H9 (cell line): ENCODE measurements at regions not wholly inside any gene's neighbourhood (a gene's known extent, or its start where the extent isn't known, plus 50 kb on each side); places are given as distances from the start of the nearest gene placed in this dataset.

ENCODE experiments used
- DNase-seq: peaks from one replicate; pipeline ENCODE4 v3.0.0-alpha.2; 2017
- H2AFZ ChIP-seq: one replicate; pipeline ENCODE4 v1.6.1; 2013; ENCODE audit warnings: mild to moderate bottlenecking, low read length, control low read depth, moderate library complexity
- H2AK5ac ChIP-seq: 2 replicates; pipeline ENCODE4 v1.6.1; 2013; ENCODE audit warnings: low read length, control low read depth, mixed read lengths; ENCODE audit not compliant: insufficient read length
- H2BK120ac ChIP-seq: one replicate; pipeline ENCODE4 v1.6.1; 2013; ENCODE audit warnings: low read depth, mild to moderate bottlenecking, low read length, control low read depth, inconsistent platforms; ENCODE audit not compliant: poor library complexity, severe bottlenecking
- H2BK12ac ChIP-seq: 2 replicates; pipeline ENCODE4 v1.6.1; 2013; ENCODE audit warnings: low read length, control low read depth, mixed read lengths, low read depth; ENCODE audit not compliant: insufficient read length
- H2BK15ac ChIP-seq: 2 replicates; pipeline ENCODE4 v1.6.1; 2013; ENCODE audit warnings: low read depth, low read length, control low read depth
- H2BK20ac ChIP-seq: one replicate; pipeline ENCODE4 v1.6.1; 2013; ENCODE audit warnings: low read depth, mild to moderate bottlenecking, low read length, control low read depth, inconsistent platforms; ENCODE audit not compliant: poor library complexity, severe bottlenecking
- H2BK5ac ChIP-seq: 2 replicates; pipeline ENCODE4 v1.6.1; 2013; ENCODE audit warnings: low read length, control low read depth, mixed read lengths; ENCODE audit not compliant: insufficient read length
- H3K14ac ChIP-seq: 2 replicates; pipeline ENCODE4 v1.6.1; 2013; ENCODE audit warnings: low read length, control low read depth; ENCODE audit not compliant: insufficient read depth
- H3K18ac ChIP-seq: 2 replicates; pipeline ENCODE4 v1.6.1; 2013; ENCODE audit warnings: low read depth, mild to moderate bottlenecking, mixed read lengths, low read length, control low read depth; ENCODE audit not compliant: insufficient read length
- H3K23ac ChIP-seq: 2 replicates; pipeline ENCODE4 v1.6.1; 2013; ENCODE audit warnings: low read length, control low read depth, mixed read lengths, low read depth; ENCODE audit not compliant: insufficient read length
- H3K23me2 ChIP-seq: 2 replicates; pipeline ENCODE4 v1.6.1; 2013; ENCODE audit warnings: low read depth, mild to moderate bottlenecking, mixed read lengths, low read length, control low read depth; ENCODE audit not compliant: insufficient read length, poor library complexity, severe bottlenecking
- H3K27ac ChIP-seq: 2 replicates; pipeline ENCODE4 v1.5.1; 2013; ENCODE audit warnings: low read length, control low read depth, mixed read lengths, low read depth; ENCODE audit not compliant: insufficient read length
- H3K27me3 ChIP-seq: 2 replicates; pipeline ENCODE4 v1.6.1; 2013; ENCODE audit warnings: low read length, control low read depth, inconsistent platforms; ENCODE audit not compliant: insufficient read depth
- H3K4ac ChIP-seq: 2 replicates; pipeline ENCODE4 v1.6.1; 2013; ENCODE audit warnings: low read depth, mild to moderate bottlenecking, control low read depth, inconsistent platforms, low read length, moderate library complexity
- H3K4me1 ChIP-seq: 2 replicates; pipeline ENCODE4 v1.6.1; 2013; ENCODE audit warnings: low read length, control low read depth, inconsistent platforms; ENCODE audit not compliant: insufficient read depth
- H3K4me2 ChIP-seq: 2 replicates; pipeline ENCODE4 v1.6.1; 2013; ENCODE audit warnings: low read length, control low read depth, mixed read lengths; ENCODE audit not compliant: insufficient read length, insufficient read depth
- H3K56ac ChIP-seq: 2 replicates; pipeline ENCODE4 v1.6.1; 2013; ENCODE audit warnings: low read depth, mild to moderate bottlenecking, mixed read lengths, low read length, control low read depth; ENCODE audit not compliant: insufficient read length
- H3K79me1 ChIP-seq: 2 replicates; pipeline ENCODE4 v1.6.1; 2013; ENCODE audit warnings: low read depth, mild to moderate bottlenecking, moderate library complexity, low read length, control low read depth, inconsistent platforms; ENCODE audit not compliant: insufficient read depth, poor library complexity, severe bottlenecking
- H3K79me2 ChIP-seq: 2 replicates; pipeline ENCODE4 v1.6.1; 2013; ENCODE audit warnings: low read length, control low read depth, inconsistent platforms; ENCODE audit not compliant: insufficient read depth
- H3K9ac ChIP-seq: 2 replicates; pipeline ENCODE4 v1.6.1; 2013; ENCODE audit warnings: low read length, control low read depth, mixed read lengths; ENCODE audit not compliant: insufficient read length; ENCODE audit errors: extremely low read depth
- H3K9me3 ChIP-seq: one replicate; pipeline ENCODE4 v1.6.1; 2013; ENCODE audit warnings: low read depth, low read length, inconsistent platforms; ENCODE audit not compliant: control insufficient read depth
- H3T11ph ChIP-seq: one replicate; pipeline ENCODE4 v1.6.1; 2013; ENCODE audit warnings: mild to moderate bottlenecking, low read length, control low read depth, inconsistent platforms
- H4K20me1 ChIP-seq: one replicate; pipeline ENCODE4 v1.6.1; 2013; ENCODE audit not compliant: control insufficient read depth, insufficient read length, insufficient read depth
- H4K5ac ChIP-seq: 2 replicates; pipeline ENCODE4 v1.6.1; 2013; ENCODE audit warnings: low read depth, mild to moderate bottlenecking, mixed read lengths, low read length, control low read depth; ENCODE audit not compliant: insufficient read length
- H4K8ac ChIP-seq: replicated peaks from 2 replicates; pipeline ENCODE4 v1.6.1; 2013; ENCODE audit warnings: low read length, control low read depth, mixed read lengths, low read depth; ENCODE audit not compliant: insufficient read length
- H4K91ac ChIP-seq: 2 replicates; pipeline ENCODE4 v1.6.1; 2013; ENCODE audit warnings: low read depth, mild to moderate bottlenecking, moderate library complexity, mixed read lengths, low read length, control low read depth; ENCODE audit not compliant: insufficient read length
- H3K27ac Mint-ChIP-seq, 3 experiments: 2 replicates in 2 of 3; 3 replicates in 1 of 3; pipeline ENCODE4 v1.8.0; 2020 to 2021; ENCODE audit warnings: mixed read lengths in 3 of 3, mild to moderate bottlenecking in 1 of 3, moderate library complexity in 1 of 3
- H3K27me3 Mint-ChIP-seq: 2 replicates; pipeline ENCODE4 v1.8.0; 2021; ENCODE audit warnings: low read depth, mild to moderate bottlenecking, moderate library complexity, mixed read lengths
- H3K36me3 Mint-ChIP-seq, 3 experiments: 2 replicates in 2 of 3; 3 replicates in 1 of 3; pipeline ENCODE4 v1.8.0; 2020 to 2021; ENCODE audit warnings: low read depth in 3 of 3, mixed read lengths in 3 of 3; ENCODE audit not compliant: insufficient read depth in 1 of 3
- H3K4me1 Mint-ChIP-seq, 2 experiments: 2 replicates each; pipeline ENCODE4 v1.8.0; 2020; ENCODE audit warnings: mixed read lengths in 2 of 2
- H3K4me3 Mint-ChIP-seq, 2 experiments: 2 replicates in 1 of 2; 3 replicates in 1 of 2; pipeline ENCODE4 v1.8.0; 2020 to 2021; ENCODE audit warnings: mild to moderate bottlenecking in 2 of 2, mixed read lengths in 2 of 2, moderate library complexity in 1 of 2
- H3K9me3 Mint-ChIP-seq, 2 experiments: 2 replicates in 1 of 2; 3 replicates in 1 of 2; pipeline ENCODE4 v1.8.0; 2020; ENCODE audit warnings: mild to moderate bottlenecking in 2 of 2, mixed read lengths in 2 of 2, moderate library complexity in 1 of 2
- CTCF ChIP-seq: fragments of 200-600 bp; sonication (generic); conservative IDR thresholded peaks from 3 replicates; pipeline ENCODE4 v1.8.0; 2021; ENCODE audit warnings: antibody characterized with exemption, mild to moderate bottlenecking
- WGBS: extraction: QIAGEN DNeasy Blood & Tissue Kit; methylation state at CpG from one replicate; pipeline ENCODE4 v1.1.7; 2013; ENCODE audit warnings: missing lambda C conversion rate, low lambda C conversion rate, mixed read lengths; ENCODE audit not compliant: insufficient read length; ENCODE audit errors: extremely low coverage; 5-methylcytosine and 5-hydroxymethylcytosine counted together

GRCh38 chr2:45209302-45209701 lies 200.1 kb upstream of the SIX2 start:
- Histone ChIP-seq H2BK120ac (no peak overlapping the region), H3K18ac (no peak overlapping the region), H2BK12ac (no peak overlapping the region), H3K4me1 (no peaks in the 10 kb centered on the region), H3T11ph (no peak overlapping the region), H2AFZ (no peak overlapping the region), H4K20me1 (no peaks in the 10 kb centered on the region), H4K5ac (no peak overlapping the region), H3K4ac (no peak overlapping the region), H2BK20ac (no peak overlapping the region), H2BK15ac (no peak overlapping the region), H4K8ac (no peak overlapping the region), H3K9me3 (no peaks in the 10 kb centered on the region), H3K23me2 (no peaks in the 10 kb centered on the region), H3K79me1 (no peaks in the 10 kb centered on the region), H3K23ac (no peak overlapping the region), H4K91ac (no peak overlapping the region), H3K14ac (no peak overlapping the region), H2AK5ac (no peak overlapping the region), H3K56ac (no peak overlapping the region), H2BK5ac (no peak overlapping the region), H3K9ac (no peak overlapping the region), H3K79me2 (no peaks in the 10 kb centered on the region), H3K27ac (no peak overlapping the region), H3K4me2 (no peak overlapping the region), H3K27me3 (no peaks in the 10 kb centered on the region)
- Mint-ChIP-seq H3K9me3 (no peaks in the 10 kb centered on the region), H3K4me3 (no peak overlapping the region), H3K27me3 (no peaks in the 10 kb centered on the region), H3K36me3 (no peaks in the 10 kb centered on the region), H3K27ac (no peak overlapping the region), H3K4me1 (no peaks in the 10 kb centered on the region)
- no CpG with 5 or more reads among the region's 5 CpGs for WGBS
- DNase-seq: no peak
- no peak for TF ChIP-seq CTCF
